GM23248 (cell line): ENCODE measurements at regions not wholly inside any gene's neighbourhood (a gene's known extent, or its start where the extent isn't known, plus 50 kb on each side); places are given as distances from the start of the nearest gene placed in this dataset.

Source experiments
- DNase-seq: peaks from one replicate; pipeline ENCODE4 v3.0.0-alpha.2; 2015
- H2AFZ ChIP-seq: fragments of 200-600 bp; sonication (generic); 2 replicates; pipeline ENCODE4 v1.6.1; 2016; ENCODE audit warnings: antibody characterized with exemption
- H3F3A ChIP-seq: fragments of 200-600 bp; sonication (generic); 2 replicates; pipeline ENCODE4 v1.6.1; 2016; ENCODE audit warnings: mild to moderate bottlenecking, antibody characterized with exemption, mixed run types; ENCODE audit not compliant: insufficient read depth
- H3K27ac ChIP-seq: fragments of 200-600 bp; sonication (generic); 2 replicates; pipeline ENCODE4 v1.5.1; 2016; ENCODE audit warnings: mild to moderate bottlenecking
- H3K27me3 ChIP-seq: fragments of 200-600 bp; sonication (generic); replicated peaks from 2 replicates; pipeline ENCODE4 v1.6.1; 2016; ENCODE audit warnings: mild to moderate bottlenecking; ENCODE audit not compliant: insufficient read depth
- H3K36me3 ChIP-seq: fragments of 200-600 bp; sonication (generic); 2 replicates; pipeline ENCODE4 v1.6.1; 2016; ENCODE audit warnings: low read depth, mild to moderate bottlenecking
- H3K4me1 ChIP-seq: fragments of 200-600 bp; sonication (generic); 2 replicates; pipeline ENCODE4 v1.6.1; 2016; ENCODE audit warnings: mild to moderate bottlenecking; ENCODE audit not compliant: insufficient read depth
- H3K4me2 ChIP-seq: fragments of 200-600 bp; sonication (generic); one replicate; pipeline ENCODE4 v1.6.1; 2016; ENCODE audit warnings: mild to moderate bottlenecking; ENCODE audit not compliant: unreplicated experiment
- H3K4me3 ChIP-seq: fragments of 200-600 bp; sonication (generic); 2 replicates; pipeline ENCODE4 v1.5.1; 2016; ENCODE audit warnings: mild to moderate bottlenecking
- H3K79me2 ChIP-seq: fragments of 200-600 bp; sonication (generic); 2 replicates; pipeline ENCODE4 v1.6.1; 2016; ENCODE audit warnings: mild to moderate bottlenecking; ENCODE audit not compliant: insufficient read depth
- H3K9ac ChIP-seq: fragments of 200-600 bp; sonication (generic); 2 replicates; pipeline ENCODE4 v1.6.1; 2016; ENCODE audit warnings: mild to moderate bottlenecking
- H3K9me2 ChIP-seq: fragments of 200-600 bp; sonication (generic); 2 replicates; pipeline ENCODE4 v1.6.1; 2016; ENCODE audit warnings: mixed run types, mild to moderate bottlenecking, moderate library complexity; ENCODE audit not compliant: insufficient read depth
- H3K9me3 ChIP-seq: fragments of 200-600 bp; sonication (generic); one replicate; pipeline ENCODE4 v1.6.1; 2017; ENCODE audit warnings: low read depth
- H4K20me1 ChIP-seq: fragments of 200-600 bp; sonication (generic); 2 replicates; pipeline ENCODE4 v1.6.0; 2016; ENCODE audit not compliant: insufficient read depth
- EZH2 ChIP-seq: fragments of 200-600 bp; sonication (generic); IDR thresholded peaks from 2 replicates; pipeline ENCODE4 v1.6.1; 2018; ENCODE audit warnings: antibody characterized with exemption, mild to moderate bottlenecking; ENCODE audit not compliant: insufficient read depth, poor library complexity, severe bottlenecking
- EZH2phosphoT487 ChIP-seq: fragments of 200-600 bp; sonication (generic); IDR thresholded peaks from 2 replicates; pipeline ENCODE4 v1.6.1; 2018; ENCODE audit warnings: antibody characterized with exemption, moderate library complexity, mild to moderate bottlenecking, low read depth; ENCODE audit not compliant: insufficient read depth
- WGBS, 2 experiments: methylation state at CpG; one replicate each; pipeline ENCODE4 v1.1.6; 2015 to 2017; ENCODE audit warnings: low lambda C conversion rate in 2 of 2, low coverage in 1 of 2; ENCODE audit errors: missing lambda C conversion rate in 2 of 2; 5-methylcytosine and 5-hydroxymethylcytosine counted together
- in situ Hi-C: fragments of 300-500 bp; cut with MboI; formaldehyde crosslinking; loops from 2 replicates; pipeline ENCODE4 v1.15.0; 2020

DNA sequence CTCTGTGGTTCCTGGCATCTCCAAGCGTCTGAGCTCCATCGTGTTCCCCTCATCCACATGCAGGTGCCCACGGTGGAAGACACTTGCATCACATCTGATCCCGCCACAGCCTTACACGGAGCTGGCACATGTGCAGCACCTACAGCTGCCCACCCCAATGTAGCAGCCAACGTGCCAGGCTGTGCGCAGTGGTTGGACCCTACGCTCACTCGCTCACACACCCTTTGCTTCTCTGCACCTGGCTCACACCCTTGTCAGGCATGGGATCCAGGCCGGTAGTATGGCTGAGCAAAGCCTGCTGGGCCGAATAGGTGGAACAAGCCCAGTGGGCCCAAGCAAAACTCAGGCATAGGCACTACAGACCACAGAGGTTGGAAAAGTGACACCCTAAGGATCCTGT is 567.2 kb downstream of the FSCB start:
- in situ Hi-C loops: no loop called here
- no peaks in the 10 kb centered on the region for H3K9me3 ChIP-seq
- no peak for TF ChIP-seq EZH2phosphoT487
- no peak for TF ChIP-seq EZH2
- H3K4me3 ChIP-seq: no peak overlapping the region
- no peaks in the 10 kb centered on the region for H3K79me2 ChIP-seq
- no peak for DNase-seq
- no peaks in the 10 kb centered on the region for H3F3A ChIP-seq
- 42 to 51% methylated on average over 11 of the region's 11 CpGs for WGBS, 2 experiments
- no peak overlapping the region for H3K9ac ChIP-seq
- H3K4me2 ChIP-seq: no peak overlapping the region
- H3K27ac ChIP-seq: no peak overlapping the region
- no peaks in the 10 kb centered on the region for H4K20me1 ChIP-seq
- H3K4me1 ChIP-seq: no peaks in the 10 kb centered on the region
- H3K36me3 ChIP-seq: no peaks in the 10 kb centered on the region
- H3K9me2 ChIP-seq: no peaks in the 10 kb centered on the region
- H3K27me3 ChIP-seq: no peaks in the 10 kb centered on the region
- H2AFZ ChIP-seq: no peak overlapping the region

- in situ Hi-C loops: no loop called here
Measured at GRCh38 chr14:43938588-43939281, 568.3 kb downstream of the FSCB start.

GRCh38 chr14:43937001-43937400 is 570.1 kb downstream of the FSCB start:
- H3K4me1 ChIP-seq: no peaks in the 10 kb centered on the region
- H3F3A ChIP-seq: no peaks in the 10 kb centered on the region
- H3K79me2 ChIP-seq: no peaks in the 10 kb centered on the region
- no peak overlapping the region for H3K27ac ChIP-seq
- DNase-seq: no peak
- TF ChIP-seq EZH2phosphoT487 (no peak), EZH2 (no peak)
- H3K27me3 ChIP-seq: no peaks in the 10 kb centered on the region
- no peaks in the 10 kb centered on the region for H4K20me1 ChIP-seq
- H3K9me3 ChIP-seq: no peaks in the 10 kb centered on the region
- no peak overlapping the region for H3K9ac ChIP-seq
- no peaks in the 10 kb centered on the region for H3K9me2 ChIP-seq
- 59 to 71% methylated on average over 2 of the region's 2 CpGs for WGBS, 2 experiments
- H3K4me2 ChIP-seq: no peak overlapping the region
- in situ Hi-C loops: no loop called here
- H3K36me3 ChIP-seq: no peaks in the 10 kb centered on the region
- H2AFZ ChIP-seq: no peak overlapping the region
- no peak overlapping the region for H3K4me3 ChIP-seq

More at GRCh38 chr14:43938588-43939281, 568.3 kb downstream of the FSCB start:
- no peak overlapping the region for H3K4me3 ChIP-seq
- no peaks in the 10 kb centered on the region for H3K9me2 ChIP-seq
- H2AFZ ChIP-seq: no peak overlapping the region
- no peak for DNase-seq
- no peaks in the 10 kb centered on the region for H3F3A ChIP-seq
- no peak for TF ChIP-seq EZH2phosphoT487
- no peak for TF ChIP-seq EZH2
- H3K27ac ChIP-seq: no peak overlapping the region
- no peak overlapping the region for H3K4me2 ChIP-seq
- no peaks in the 10 kb centered on the region for H3K4me1 ChIP-seq
- 56 to 57% methylated on average over 24 to 25 of the region's 25 CpGs for WGBS, 2 experiments
- H3K9ac ChIP-seq: no peak overlapping the region
- no peaks in the 10 kb centered on the region for H3K27me3 ChIP-seq
- H3K79me2 ChIP-seq: no peaks in the 10 kb centered on the region
- no peaks in the 10 kb centered on the region for H4K20me1 ChIP-seq
- no peaks in the 10 kb centered on the region for H3K36me3 ChIP-seq
- no peaks in the 10 kb centered on the region for H3K9me3 ChIP-seq

- WGBS, 2 experiments: 6% methylated on average over 1 of the region's 1 CpG
- Histone ChIP-seq H3K9ac (no peak overlapping the region), H4K20me1 (no peaks in the 10 kb centered on the region), H3K4me3 (no peak overlapping the region), H2AFZ (no peak overlapping the region), H3K4me2 (no peak overlapping the region), H3F3A (no peaks in the 10 kb centered on the region), H3K27ac (no peak overlapping the region), H3K4me1 (no peaks in the 10 kb centered on the region), H3K9me2 (no peaks in the 10 kb centered on the region), H3K9me3 (no peaks in the 10 kb centered on the region), H3K27me3 (no peaks in the 10 kb centered on the region), H3K79me2 (no peaks in the 10 kb centered on the region), H3K36me3 (no peaks in the 10 kb centered on the region)
- in situ Hi-C loops: no loop called here
- no peak for DNase-seq
- no peak for TF ChIP-seq EZH2phosphoT487
- TF ChIP-seq EZH2: no peak
Measured at GRCh38 chr14:43934102-43934501, 573.0 kb downstream of the FSCB start.
